Stomach (tissue), 8 donors: ENCODE measurements at regions not wholly inside any gene's neighbourhood (a gene's known extent, or its start where the extent isn't known, plus 50 kb on each side); places are given as distances from the start of the nearest gene placed in this dataset.

ENCODE experiments used
- DNase-seq, 2 donors: peaks; one replicate each; pipeline versions ENCODE4 v3.0.0 to v3.0.0-alpha.2; 2013 to 2019
- H3K27ac ChIP-seq, 5 donors: fragments of 200-600 bp in 4 of 5; sonication (generic) in 4 of 5; one replicate each; pipeline ENCODE4 v1.5.1; 2013 to 2019; ENCODE audit warnings: mild to moderate bottlenecking in 1 of 5, moderate library complexity in 1 of 5
- H3K27me3 ChIP-seq, 3 donors: fragments of 200-600 bp; sonication (generic); one replicate each; pipeline ENCODE4 v1.5.1; 2017 to 2019; ENCODE audit warnings: mixed run types in 1 of 3
- H3K36me3 ChIP-seq, 4 donors: fragments of 200-600 bp; sonication (generic); 1 replicate in 3 of 4; 2 replicates in 1 of 4; pipeline ENCODE4 v1.5.1; 2016 to 2019
- H3K4me1 ChIP-seq, 4 donors: fragments of 200-600 bp; sonication (generic); one replicate each; pipeline ENCODE4 v1.5.1; 2016 to 2019
- H3K4me3 ChIP-seq, 4 donors: fragments of 200-600 bp; sonication (generic) in 3 of 4; one replicate each; pipeline ENCODE4 v1.5.1; 2016 to 2019; ENCODE audit warnings: mild to moderate bottlenecking in 1 of 4
- H3K9me3 ChIP-seq, 4 donors: fragments of 200-600 bp; sonication (generic); one replicate each; pipeline ENCODE4 v1.5.1; 2016 to 2019
- CTCF ChIP-seq, 7 experiments: fragments of 450-650 bp in 4 of 7; fragments of 200-600 bp in 3 of 7; sonication (generic) in 3 of 7; IDR thresholded peaks; one replicate each; pipeline ENCODE4 v1.5.1; 2016 to 2019; ENCODE audit warnings: antibody characterized with exemption in 7 of 7, control low read depth in 2 of 7, mild to moderate bottlenecking in 1 of 7
- EP300 ChIP-seq: sonication (generic); formaldehyde crosslinking; IDR thresholded peaks from one replicate; pipeline ENCODE4 v1.6.1; 2017; ENCODE audit warnings: antibody characterized with exemption
- POLR2A ChIP-seq, 4 donors: fragments of 450-650 bp; IDR thresholded peaks; one replicate each; pipeline ENCODE4 v1.6.1; 2016; ENCODE audit warnings: antibody characterized with exemption in 4 of 4, control low read depth in 2 of 4, mild to moderate bottlenecking in 1 of 4, moderate library complexity in 1 of 4
- POLR2AphosphoS5 ChIP-seq, 3 donors: sonication (generic); formaldehyde crosslinking; IDR thresholded peaks; one replicate each; pipeline ENCODE4 v1.6.1; 2016; ENCODE audit warnings: antibody characterized with exemption in 3 of 3
- WGBS, 5 donors: extraction: QIAGEN DNeasy Blood & Tissue Kit in 3 of 5; methylation state at CpG; one replicate each; pipeline versions ENCODE4 v1.1.5 to v1.1.7; 2013 to 2018; 5-methylcytosine and 5-hydroxymethylcytosine counted together
- intact Hi-C: fragments of 100-400 bp; cut with DNase I; formaldehyde crosslinking; loops from one replicate; pipeline ENCODE4 v1.15.1; 2023; ENCODE audit warnings: low total_unique reads
- donor health status: healthy with polysubstance abuse.
- donor health status: Bipolar disorder and iron deficiency.
- donor health status: healthy.

- H3K27me3 ChIP-seq, result no peaks in the 10 kb centered on the region
- H3K4me1 ChIP-seq, result no peaks in the 10 kb centered on the region
- H3K9me3 ChIP-seq, result peaks cover 0 to 50% (median 24%) of the 10 kb centered on the region in 4 donors
- peaks cover 0 to 6% (median 3%) of the 10 kb centered on the region in 4 donors for H3K36me3 ChIP-seq
- no peak for DNase-seq
- no peak overlapping the region for H3K27ac ChIP-seq
- TF ChIP-seq POLR2AphosphoS5 (IDR thresholded peaks at IDR 0.05), result no peak
- TF ChIP-seq POLR2A (IDR thresholded peaks at IDR 0.05), result no peak
- no peak for TF ChIP-seq CTCF (IDR thresholded peaks at IDR 0.05)
- TF ChIP-seq EP300, result no peak
- 93 to 96% (median 95%) methylated on average over 3 of the region's 3 CpGs for WGBS, 5 donors
- intact Hi-C loops, result no loop called here
- H3K4me3 ChIP-seq, result no peak overlapping the region
Measured at GRCh38 chr4:123046096-123046495, 123.7 kb upstream of the NUDT6 start.

DNA sequence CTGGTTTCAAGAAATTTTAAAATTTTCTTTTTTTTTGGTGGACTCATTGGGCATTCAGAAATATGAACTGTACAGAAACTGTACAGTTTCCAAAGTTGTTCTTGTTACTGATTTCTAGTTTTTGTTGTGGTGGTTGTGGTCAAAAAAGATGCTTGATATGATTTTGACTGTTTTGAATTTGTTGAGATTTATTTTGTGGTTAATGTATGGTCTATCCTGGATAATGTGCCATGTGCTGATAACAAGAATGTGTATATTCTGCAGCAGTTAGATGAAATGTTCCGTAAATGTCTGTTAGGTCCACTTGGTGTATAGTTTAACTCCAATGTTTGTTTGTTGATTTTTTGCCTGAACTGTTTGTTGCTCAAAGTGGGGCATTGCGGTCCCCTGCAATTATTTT is 127.6 kb upstream of the NUDT6 start:
- WGBS, 5 donors, result 90 to 97% (median 93%) methylated on average over 2 of the region's 2 CpGs
- Histone ChIP-seq H3K36me3 (peaks cover 0 to 5% (median 0%) of the 10 kb centered on the region in 4 donors), H3K9me3 (peaks cover 0 to 37% (median 18%) of the 10 kb centered on the region in 4 donors), H3K27ac (no peak overlapping the region), H3K4me3 (no peak overlapping the region), H3K27me3 (no peaks in the 10 kb centered on the region), H3K4me1 (no peaks in the 10 kb centered on the region)
- intact Hi-C loops, result no loop called here
- no peak for TF ChIP-seq EP300
- DNase-seq, result no peak

DNA sequence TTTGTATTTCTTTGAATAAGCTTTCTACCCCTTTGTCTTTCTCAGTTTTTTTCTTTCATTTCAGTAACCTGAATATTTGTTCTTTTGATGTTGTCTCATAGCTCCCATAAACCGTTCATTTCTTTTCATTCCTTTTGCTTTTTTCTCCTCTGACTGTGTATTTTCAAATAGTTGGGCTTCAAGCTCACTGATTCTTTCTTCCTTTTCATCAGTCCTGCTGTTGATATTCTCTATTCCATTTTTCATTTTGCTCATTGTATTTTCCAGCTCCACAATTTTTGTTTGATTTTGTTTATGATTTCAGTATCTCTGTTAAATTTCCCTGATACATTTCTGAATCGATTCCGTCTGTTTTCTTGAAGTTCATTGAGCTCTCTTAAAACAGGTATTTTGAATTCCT is 129.6 kb upstream of the NUDT6 start:
- H3K36me3 ChIP-seq, result peaks cover 0 to 5% (median 0%) of the 10 kb centered on the region in 4 donors
- peaks cover 0 to 35% (median 17%) of the 10 kb centered on the region in 4 donors for H3K9me3 ChIP-seq
- intact Hi-C loops, result no loop called here
- DNase-seq, result no peak
- WGBS, 5 donors, result 83 to 99% (median 97%) methylated on average over 3 of the region's 3 CpGs
- no peak overlapping the region for H3K4me3 ChIP-seq
- H3K4me1 ChIP-seq, result no peaks in the 10 kb centered on the region
- H3K27me3 ChIP-seq, result no peaks in the 10 kb centered on the region
- H3K27ac ChIP-seq, result no peak overlapping the region
- TF ChIP-seq CTCF (IDR thresholded peaks at IDR 0.05) (no peak), POLR2A (IDR thresholded peaks at IDR 0.05) (no peak), POLR2AphosphoS5 (IDR thresholded peaks at IDR 0.05) (no peak), EP300 (no peak)

GRCh38 chr4:123055943-123056342 is 133.5 kb upstream of the NUDT6 start:
- Histone ChIP-seq H3K27ac (no peak overlapping the region), H3K36me3 (peaks cover 0 to 21% (median 3%) of the 10 kb centered on the region in 4 donors), H3K4me3 (no peak overlapping the region), H3K4me1 (no peaks in the 10 kb centered on the region), H3K9me3 (peaks cover 0 to 15% (median 7%) of the 10 kb centered on the region in 4 donors), H3K27me3 (no peaks in the 10 kb centered on the region)
- TF ChIP-seq POLR2A (IDR thresholded peaks at IDR 0.05) (no peak), EP300 (no peak), CTCF (IDR thresholded peaks at IDR 0.05) (no peak), POLR2AphosphoS5 (IDR thresholded peaks at IDR 0.05) (no peak)
- no peak for DNase-seq
- intact Hi-C loops, result no loop called here

- no peaks in the 10 kb centered on the region for H3K4me1 ChIP-seq
- H3K4me3 ChIP-seq, result no peak overlapping the region
- no peaks in the 10 kb centered on the region for H3K27me3 ChIP-seq
- TF ChIP-seq POLR2AphosphoS5 (IDR thresholded peaks at IDR 0.05) (no peak), POLR2A (IDR thresholded peaks at IDR 0.05) (no peak), EP300 (no peak), CTCF (IDR thresholded peaks at IDR 0.05) (no peak)
- H3K27ac ChIP-seq, result no peak overlapping the region
- 92 to 100% (median 96%) methylated on average over 5 to 6 of the region's 6 CpGs for whole genome bisulfite sequencing, 5 donors
- peaks cover 0 to 16% (median 6%) of the 10 kb centered on the region in 4 donors for H3K36me3 ChIP-seq
- intact Hi-C loops, result no loop called here
- DNase-seq, result no peak
- H3K9me3 ChIP-seq, result no peaks in the 10 kb centered on the region
Measured at GRCh38 chr4:123060039-123060770, 137.8 kb upstream of the NUDT6 start.
